K562 (cell line): ENCODE measurements at regions not wholly inside any gene's neighbourhood (a gene's known extent, or its start where the extent isn't known, plus 50 kb on each side); places are given as distances from the start of the nearest gene placed in this dataset.
A peak's percentile ranks its signal among the peaks of the same experiment; 100 is the strongest.

Experiments used
- ATAC-seq: fragments of 200-7000 bp; cut with Tn5 transposase; 3 replicates; pipeline ENCODE4 v1.9.1; 2020; ENCODE audit warnings: moderate library complexity
- BruUV-seq: library from RNA; stranded (reverse); fragments of 400-500 nt; replicated peaks from 2 replicates; lab custom pipeline; 2021; lab: Mats Ljungman, UMichigan
- CTCF ChIA-PET: fragments of 300-600 bp; formaldehyde crosslinking; extraction: SDS; loops from one replicate; lab custom pipeline; 2021; ENCODE audit warnings: low intra/inter-chr PET ratio; lab: Yijun Ruan, JAX
- POLR2A ChIA-PET: fragments of 300-600, 350-650 bp; sonication (Branson Sonifier 250); formaldehyde crosslinking; extraction: SDS; loops from one replicate; lab custom pipeline; 2021; ENCODE audit warnings: antibody characterized with exemption, inconsistent platforms; lab: Yijun Ruan, JAX
- DNase-seq, 4 experiments: peaks; one replicate each; pipeline versions ENCODE4 v3.0.0 to v3.0.0-alpha.2; 2011 to 2018; ENCODE audit warnings: low spot score in 3 of 4, mixed read lengths in 3 of 4; ENCODE audit errors: extremely low read depth in 1 of 4
- FAIRE-seq: peaks from 2 replicates; lab custom pipeline; 2011; peaks lifted over from hg19 to GRCh38; lab: Jason Lieb, UNC
- H2AFZ ChIP-seq: 2 replicates; pipeline ENCODE4 v1.6.0; 2011; ENCODE audit warnings: low read depth, low read length, control low read depth, inconsistent platforms
- H3K27ac ChIP-seq: fragments of 200-600 bp; 3 replicates; pipeline ENCODE4 v1.8.0; 2011; ENCODE audit warnings: low read depth, mild to moderate bottlenecking, control low read depth, inconsistent platforms, low read length, moderate library complexity, mixed read lengths; ENCODE audit errors: extremely low read depth
- H3K27me3 ChIP-seq, 2 experiments: fragments of 300-600 bp in 1 of 2; 2 replicates in 1 of 2; 3 replicates in 1 of 2; pipeline versions ENCODE4 v1.6.0 to v1.8.0; 2011; ENCODE audit warnings: inconsistent platforms in 2 of 2, low read length in 2 of 2, mild to moderate bottlenecking in 1 of 2, mixed read lengths in 1 of 2, moderate library complexity in 1 of 2; ENCODE audit not compliant: control insufficient read depth in 2 of 2, insufficient read depth in 2 of 2
- H3K36me3 ChIP-seq: fragments of 300-600 bp; 3 replicates; pipeline ENCODE4 v1.8.0; 2011; ENCODE audit warnings: mild to moderate bottlenecking, low read length, inconsistent platforms; ENCODE audit not compliant: control insufficient read depth, insufficient read depth
- H3K4me1 ChIP-seq, 2 experiments: fragments of 200-600 bp in 1 of 2; replicated peaks in 1 of 2; 2 replicates in 1 of 2; 3 replicates in 1 of 2; pipeline versions ENCODE4 v1.5.1 to v1.8.0; 2011; ENCODE audit warnings: inconsistent platforms in 2 of 2, low read length in 2 of 2, mild to moderate bottlenecking in 1 of 2, mixed read lengths in 1 of 2, moderate library complexity in 1 of 2; ENCODE audit not compliant: control insufficient read depth in 2 of 2, insufficient read depth in 2 of 2
- H3K4me2 ChIP-seq: 2 replicates; pipeline ENCODE4 v1.6.1; 2011; ENCODE audit warnings: low read length, control low read depth, inconsistent platforms, mixed read lengths; ENCODE audit not compliant: insufficient read depth
- H3K4me3 ChIP-seq: fragments of 200-600 bp; sonication (generic), shearing (Covaris generic); 2 replicates; pipeline ENCODE4 v1.5.1; 2016; ENCODE audit warnings: control low read depth, inconsistent platforms
- H3K79me2 ChIP-seq: fragments of 200-600 bp; 3 replicates; pipeline ENCODE4 v1.8.0; 2011; ENCODE audit warnings: low read length, inconsistent platforms; ENCODE audit not compliant: control insufficient read depth, insufficient read depth
- H3K9ac ChIP-seq, 2 experiments: 2 replicates each; pipeline versions ENCODE4 v1.6.0 to v1.6.1; 2011; ENCODE audit warnings: low read depth in 2 of 2, low read length in 2 of 2, control low read depth in 1 of 2, inconsistent platforms in 1 of 2, mild to moderate bottlenecking in 1 of 2, mixed read lengths in 1 of 2; ENCODE audit not compliant: insufficient read depth in 1 of 2
- H3K9me1 ChIP-seq: one replicate; pipeline ENCODE4 v1.6.0; 2011; ENCODE audit warnings: inconsistent platforms, mild to moderate bottlenecking, low read length, moderate library complexity; ENCODE audit not compliant: control insufficient read depth, insufficient read depth
- H3K9me3 ChIP-seq: replicated peaks from 2 replicates; pipeline ENCODE4 v1.5.1; 2011; ENCODE audit warnings: low read depth, low read length, inconsistent platforms; ENCODE audit not compliant: control insufficient read depth, insufficient read depth
- H4K20me1 ChIP-seq: replicated peaks from 2 replicates; pipeline ENCODE4 v1.6.1; 2011; ENCODE audit warnings: low read length, inconsistent platforms, mixed read lengths; ENCODE audit not compliant: control insufficient read depth, insufficient read depth
- ARID2 ChIP-seq: fragments of 450-650 bp; IDR thresholded peaks from 2 replicates; pipeline ENCODE4 v1.6.1; 2017; ENCODE audit warnings: antibody characterized with exemption, mild to moderate bottlenecking
- CBX8 ChIP-seq: fragments of 200-600 bp; sonication (generic); IDR thresholded peaks from 2 replicates; pipeline ENCODE4 v1.6.1; 2012; ENCODE audit warnings: borderline replicate concordance, mixed run types, low read depth, mild to moderate bottlenecking, moderate library complexity, mixed read lengths, low read length, control low read depth, inconsistent platforms; ENCODE audit not compliant: poor library complexity, severe bottlenecking; ENCODE audit errors: extremely low read depth
- ESRRB ChIP-seq: fragments of 250-450 bp; sonication (Bioruptor Pico); IDR thresholded peaks from 2 replicates; pipeline ENCODE4 v1.5.0; 2020; ENCODE audit warnings: mild to moderate bottlenecking, moderate library complexity, borderline replicate concordance
- FOS ChIP-seq: IDR thresholded peaks from 3 replicates; pipeline ENCODE4 v1.6.1; 2011; ENCODE audit not compliant: insufficient read length; ENCODE audit errors: extremely low read depth
- FOXP1 ChIP-seq: sonication (generic); formaldehyde crosslinking; IDR thresholded peaks from 2 replicates; pipeline ENCODE4 v1.8.0; 2022; ENCODE audit warnings: mild to moderate bottlenecking, missing genetic modification reagents
- HSF4 ChIP-seq: fragments of 250-450 bp; sonication (Bioruptor Pico); IDR thresholded peaks from 2 replicates; pipeline ENCODE4 v2.1.2; 2022; ENCODE audit warnings: mild to moderate bottlenecking, moderate library complexity, borderline replicate concordance
- MCM3 ChIP-seq: fragments of 450-650 bp; IDR thresholded peaks from 2 replicates; pipeline ENCODE4 v1.6.1; 2016
- MTF1 ChIP-seq: fragments of 250-450 bp; sonication (Bioruptor Pico); IDR thresholded peaks from 2 replicates; pipeline ENCODE4 v1.9.0; 2021; ENCODE audit warnings: moderate library complexity, mild to moderate bottlenecking, inconsistent platforms, borderline replicate concordance
- PTRF ChIP-seq: fragments of 450-650 bp; IDR thresholded peaks from 2 replicates; pipeline ENCODE4 v1.6.1; 2016; ENCODE audit warnings: mild to moderate bottlenecking, missing genetic modification characterization, missing compliant biosample characterization
- SIX5 ChIP-seq, 2 experiments: IDR thresholded peaks; 2 replicates each; pipeline ENCODE4 v1.6.1; 2011; ENCODE audit warnings: low read length in 2 of 2, borderline replicate concordance in 1 of 2, low read depth in 1 of 2, mild to moderate bottlenecking in 1 of 2, moderate library complexity in 1 of 2; ENCODE audit not compliant: insufficient read depth in 1 of 2
- SLC30A9 ChIP-seq: fragments of 250-450 bp; sonication (Bioruptor Pico); IDR thresholded peaks from 2 replicates; pipeline ENCODE4 v1.8.0; 2022; ENCODE audit warnings: mild to moderate bottlenecking, moderate library complexity
- SMARCC2 ChIP-seq: fragments of 450-650 bp; IDR thresholded peaks from 2 replicates; pipeline ENCODE4 v1.6.1; 2017; ENCODE audit warnings: antibody characterized with exemption, moderate library complexity, mild to moderate bottlenecking, low read depth
- ZFP36 ChIP-seq: fragments of 150-350 bp; IDR thresholded peaks from 2 replicates; pipeline ENCODE4 v1.6.1; 2018; ENCODE audit warnings: low read length, low read depth; ENCODE audit not compliant: partially characterized antibody
- ZNF12 ChIP-seq: sonication (generic); formaldehyde crosslinking; IDR thresholded peaks from 2 replicates; pipeline ENCODE4 v1.4.0; 2020; ENCODE audit warnings: mild to moderate bottlenecking, missing genetic modification reagents
- ZNF121 ChIP-seq: sonication (generic); formaldehyde crosslinking; conservative IDR thresholded peaks from 2 replicates; pipeline ENCODE4 v1.8.0; 2022; ENCODE audit warnings: missing genetic modification reagents
- ZNF274 ChIP-seq: IDR thresholded peaks from 2 replicates; pipeline ENCODE4 v1.6.1; 2011; ENCODE audit warnings: low read depth, mild to moderate bottlenecking, low read length, moderate library complexity, borderline replicate concordance
- WGBS: fragments of 100-300 bp; shearing (Covaris generic); methylation state at CpG from one replicate; pipeline ENCODE4 v1.1.6; 2016; ENCODE audit warnings: low coverage, mixed read lengths; ENCODE audit not compliant: insufficient coverage; ENCODE audit errors: missing lambda C conversion rate; 5-methylcytosine and 5-hydroxymethylcytosine counted together
- in situ Hi-C: fragments of 300-500 bp; cut with MboI; formaldehyde crosslinking; loops from 4 replicates; pipeline ENCODE4 v1.15.0; 2018; ENCODE audit warnings: inconsistent platforms, mixed read lengths
- intact Hi-C: fragments of 100-400 bp; cut with micrococcal nuclease; formaldehyde crosslinking; loops from 2 replicates; pipeline ENCODE4 v1.14.2; 2022
- TF ChIP-seq, protein P1 (sequence below): fragments of 450-650 bp; conservative IDR thresholded peaks from 2 replicates; pipeline ENCODE4 v1.6.1; 2016; ENCODE audit warnings: missing genetic modification characterization, low read depth, mild to moderate bottlenecking, missing compliant biosample characterization, moderate library complexity

DNA sequence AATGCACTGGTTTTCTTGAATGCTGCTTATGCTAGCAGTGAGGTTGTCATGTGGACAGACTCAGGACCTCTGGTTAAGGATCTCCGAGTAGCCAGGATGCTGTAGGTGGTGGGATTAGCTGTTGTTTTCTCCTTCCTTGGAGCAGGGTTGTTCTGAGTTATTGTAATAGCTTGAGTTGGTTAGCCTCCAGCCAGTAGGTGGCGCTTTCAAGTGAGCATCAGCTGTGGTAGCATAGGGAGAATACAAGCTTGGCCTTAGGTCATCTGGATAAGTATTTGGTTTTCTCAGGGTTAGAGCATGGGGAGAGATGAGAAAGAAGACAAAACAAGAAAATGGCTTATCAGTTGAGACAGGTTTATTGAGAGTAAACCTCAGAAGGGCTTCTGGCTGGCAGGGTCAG is 299.7 kb upstream of the FBXO33 start:
- intact Hi-C loops (no loop called here), in situ Hi-C loops (no loop called here)
- H3K9ac ChIP-seq: no peak overlapping the region
- no peaks in the 10 kb centered on the region for H3K9me1 ChIP-seq
- no peak overlapping the region for H3K4me3 ChIP-seq
- H3K27me3 ChIP-seq: no peaks in the 10 kb centered on the region
- H3K36me3 ChIP-seq: no peaks in the 10 kb centered on the region
- WGBS: 0% methylated on average over 1 of the region's 2 CpGs
- ChIA-PET POLR2A (no interaction called here), CTCF (no interaction called here)
- H3K79me2 ChIP-seq: no peaks in the 10 kb centered on the region
- no peak for FAIRE-seq
- H3K4me2 ChIP-seq: no peak overlapping the region
- H3K4me1 ChIP-seq: no peaks in the 10 kb centered on the region
- H3K9me3 ChIP-seq: no peaks in the 10 kb centered on the region
- ATAC-seq: no peak
- no peaks in the 10 kb centered on the region for H4K20me1 ChIP-seq
- no peak for TF ChIP-seq FOS
- peak in 1 of 4 experiments; percentile 3 for DNase-seq
- H2AFZ ChIP-seq: no peak overlapping the region
- BruUV-seq: no TSS peak
- H3K27ac ChIP-seq: no peak overlapping the region

DNA sequence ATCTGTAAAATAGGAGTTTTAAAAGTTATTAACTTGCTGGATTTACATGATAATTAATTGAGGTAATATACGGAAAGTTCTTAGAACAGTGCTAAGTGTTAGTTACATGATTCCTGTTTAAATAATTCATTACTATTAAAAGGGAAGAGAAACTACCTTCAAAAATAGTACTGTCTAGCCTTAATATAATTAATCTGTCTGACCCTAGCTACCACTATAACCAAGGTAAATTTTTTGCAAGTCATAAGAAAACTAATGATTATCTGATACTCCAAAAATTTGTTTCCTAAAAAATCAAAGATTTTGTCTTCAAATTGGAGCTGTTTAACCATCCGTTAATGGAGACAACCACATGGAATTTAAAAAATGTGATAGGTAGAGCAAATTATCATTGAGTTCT is 294.3 kb upstream of the FBXO33 start:
- Histone ChIP-seq H3K9ac (no peak overlapping the region), H3K27ac (no peak overlapping the region), H3K4me1 (no peaks in the 10 kb centered on the region), H3K9me1 (no peaks in the 10 kb centered on the region), H2AFZ (no peak overlapping the region), H3K79me2 (no peaks in the 10 kb centered on the region), H3K4me2 (no peak overlapping the region), H3K4me3 (no peak overlapping the region), H4K20me1 (no peaks in the 10 kb centered on the region), H3K9me3 (no peaks in the 10 kb centered on the region), H3K27me3 (no peaks in the 10 kb centered on the region), H3K36me3 (no peaks in the 10 kb centered on the region)
- FAIRE-seq: no peak
- intact Hi-C loops: no loop called here
- ATAC-seq: no peak
- 0% methylated on average over 2 of the region's 2 CpGs for WGBS
- in situ Hi-C loops: no loop called here
- BruUV-seq: no TSS peak
- DNase-seq: no peak
- POLR2A ChIA-PET: no interaction called here
- CTCF ChIA-PET: no interaction called here
- no peak for TF ChIP-seq PTRF (tag)
- no peak for TF ChIP-seq ARID2
- no peak for TF ChIP-seq ZNF274
- no peak for TF ChIP-seq ZFP36
- no peak for TF ChIP-seq ZNF121 (CRISPR knock-in tag)
- no peak for TF ChIP-seq SIX5 (IDR thresholded peaks at IDR 0.05; ENCODE audit: borderline replicate concordance in 1 of 2, insufficient read depth in 1 of 2, low read depth in 1 of 2, low read length in 2 of 2)
- TF ChIP-seq ZNF12 (CRISPR knock-in tag): no peak
- TF ChIP-seq SLC30A9 (CRISPR knock-in tag): no peak
- TF ChIP-seq ESRRB (CRISPR knock-in tag): no peak
- no peak for TF ChIP-seq MTF1 (CRISPR knock-in tag)
- TF ChIP-seq MCM3: no peak
- no peak for TF ChIP-seq CBX8
- no peak for TF ChIP-seq HSF4 (CRISPR knock-in tag)
- TF ChIP-seq FOXP1: no peak
- no peak for TF ChIP-seq SMARCC2
- TF ChIP-seq, protein P1, sequence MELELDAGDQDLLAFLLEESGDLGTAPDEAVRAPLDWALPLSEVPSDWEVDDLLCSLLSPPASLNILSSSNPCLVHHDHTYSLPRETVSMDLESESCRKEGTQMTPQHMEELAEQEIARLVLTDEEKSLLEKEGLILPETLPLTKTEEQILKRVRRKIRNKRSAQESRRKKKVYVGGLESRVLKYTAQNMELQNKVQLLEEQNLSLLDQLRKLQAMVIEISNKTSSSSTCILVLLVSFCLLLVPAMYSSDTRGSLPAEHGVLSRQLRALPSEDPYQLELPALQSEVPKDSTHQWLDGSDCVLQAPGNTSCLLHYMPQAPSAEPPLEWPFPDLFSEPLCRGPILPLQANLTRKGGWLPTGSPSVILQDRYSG: no peak
